ENCODE measurements at regions not wholly inside any gene's neighbourhood (a gene's known extent, or its start where the extent isn't known, plus 50 kb on each side); places are given as distances from the start of the nearest gene placed in this dataset.

DNA sequence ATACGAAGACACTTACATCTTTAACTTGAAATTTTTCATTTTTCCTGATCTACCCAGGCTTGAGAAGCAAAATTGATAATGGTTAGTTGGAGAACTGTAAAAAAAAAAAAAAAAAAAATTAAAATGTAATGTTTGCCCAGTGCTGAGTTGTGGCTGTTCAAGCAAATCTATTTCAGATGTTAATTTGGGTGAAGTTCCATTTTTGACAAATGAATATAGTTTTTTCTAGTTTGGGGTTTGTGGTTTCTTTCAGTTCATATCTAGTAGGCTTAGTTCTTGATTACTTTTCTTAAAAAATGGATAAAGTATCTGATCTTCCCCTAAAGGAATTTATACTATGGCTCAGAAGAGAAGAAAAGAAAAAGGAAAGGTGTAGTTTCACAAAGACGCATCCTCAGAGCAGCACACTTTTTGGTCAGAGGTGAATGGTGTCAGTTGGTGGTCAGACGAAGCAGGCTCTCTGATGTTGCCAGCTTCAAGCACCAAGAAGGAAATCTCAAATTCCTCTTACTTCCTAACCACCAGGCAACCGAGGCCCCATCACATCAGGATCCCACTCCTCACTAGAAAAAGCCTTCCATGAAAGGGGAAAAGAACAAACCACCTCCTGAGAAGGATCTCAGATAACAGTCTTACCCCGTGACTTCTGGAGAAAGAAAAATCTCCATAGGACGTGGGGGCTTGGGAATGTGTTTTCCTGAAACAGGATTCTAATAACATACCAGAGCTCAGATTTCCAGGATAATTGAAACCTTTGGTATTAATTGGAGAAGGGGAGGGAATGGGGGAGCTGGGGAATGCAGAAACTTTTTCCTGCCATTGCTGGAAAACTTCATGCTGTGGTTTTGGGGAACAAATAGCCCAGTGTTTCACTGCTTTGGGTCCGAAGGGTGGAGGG, 396.2 kb downstream of the CD83 start:
- TF ChIP-seq, protein P1, sequence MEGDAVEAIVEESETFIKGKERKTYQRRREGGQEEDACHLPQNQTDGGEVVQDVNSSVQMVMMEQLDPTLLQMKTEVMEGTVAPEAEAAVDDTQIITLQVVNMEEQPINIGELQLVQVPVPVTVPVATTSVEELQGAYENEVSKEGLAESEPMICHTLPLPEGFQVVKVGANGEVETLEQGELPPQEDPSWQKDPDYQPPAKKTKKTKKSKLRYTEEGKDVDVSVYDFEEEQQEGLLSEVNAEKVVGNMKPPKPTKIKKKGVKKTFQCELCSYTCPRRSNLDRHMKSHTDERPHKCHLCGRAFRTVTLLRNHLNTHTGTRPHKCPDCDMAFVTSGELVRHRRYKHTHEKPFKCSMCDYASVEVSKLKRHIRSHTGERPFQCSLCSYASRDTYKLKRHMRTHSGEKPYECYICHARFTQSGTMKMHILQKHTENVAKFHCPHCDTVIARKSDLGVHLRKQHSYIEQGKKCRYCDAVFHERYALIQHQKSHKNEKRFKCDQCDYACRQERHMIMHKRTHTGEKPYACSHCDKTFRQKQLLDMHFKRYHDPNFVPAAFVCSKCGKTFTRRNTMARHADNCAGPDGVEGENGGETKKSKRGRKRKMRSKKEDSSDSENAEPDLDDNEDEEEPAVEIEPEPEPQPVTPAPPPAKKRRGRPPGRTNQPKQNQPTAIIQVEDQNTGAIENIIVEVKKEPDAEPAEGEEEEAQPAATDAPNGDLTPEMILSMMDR (IDR thresholded peaks at IDR 0.05; ENCODE audit: insufficient read depth, low read length, poor library complexity, severe bottlenecking), result no peak
- no peak for TF ChIP-seq EZH2phosphoT487 (conservative IDR thresholded peaks at IDR 0.05; ENCODE audit: low read length)
